ENCODE measurements at regions not wholly inside any gene's neighbourhood (a gene's known extent, or its start where the extent isn't known, plus 50 kb on each side); places are given as distances from the start of the nearest gene placed in this dataset.
A peak's percentile ranks its signal among the peaks of the same experiment; 100 is the strongest.
"Not testable (repeated sequence)": the region's sequence is repeated elsewhere in the genome, so short reads cannot be mapped to it uniquely, and the experiment has no call there.

DNA sequence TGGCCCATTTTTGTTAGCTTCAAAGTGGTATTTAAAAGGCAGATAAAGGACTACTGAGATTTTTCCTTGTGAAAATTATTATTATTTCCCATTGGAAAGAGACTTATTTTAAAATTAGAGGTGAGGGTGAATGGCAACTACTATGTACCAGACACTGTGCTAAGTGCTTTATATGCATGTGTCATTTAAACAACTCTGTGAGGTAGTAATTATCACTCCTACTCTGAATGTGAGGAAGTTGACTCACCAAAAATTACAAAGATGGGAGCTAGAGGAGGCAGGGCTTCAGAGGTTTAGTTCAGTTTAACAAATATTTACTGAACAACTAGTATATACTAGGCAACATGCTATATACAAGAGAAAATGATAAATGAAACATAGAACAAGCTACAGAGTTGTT is 78.2 kb downstream of the MSL3 start:
- H3K4me3 Mint-ChIP-seq, result no peak overlapping the region
- no peaks in the 10 kb centered on the region for H3K27me3 Mint-ChIP-seq
- peaks cover 0 to 4% of the 10 kb centered on the region in 2 donors for H3K9me3 Mint-ChIP-seq
- DNase-seq (no peak), ATAC-seq (replicated peaks) (peak in 1 of 2 donors; percentile 43)
- H3K4me1 Mint-ChIP-seq, result peaks cover 2 to 5% of the 10 kb centered on the region in 2 donors
- H3K27ac Mint-ChIP-seq, result no peak overlapping the region
- H3K36me3 Mint-ChIP-seq, result peaks cover 0 to 4% of the 10 kb centered on the region in 2 donors

DNA sequence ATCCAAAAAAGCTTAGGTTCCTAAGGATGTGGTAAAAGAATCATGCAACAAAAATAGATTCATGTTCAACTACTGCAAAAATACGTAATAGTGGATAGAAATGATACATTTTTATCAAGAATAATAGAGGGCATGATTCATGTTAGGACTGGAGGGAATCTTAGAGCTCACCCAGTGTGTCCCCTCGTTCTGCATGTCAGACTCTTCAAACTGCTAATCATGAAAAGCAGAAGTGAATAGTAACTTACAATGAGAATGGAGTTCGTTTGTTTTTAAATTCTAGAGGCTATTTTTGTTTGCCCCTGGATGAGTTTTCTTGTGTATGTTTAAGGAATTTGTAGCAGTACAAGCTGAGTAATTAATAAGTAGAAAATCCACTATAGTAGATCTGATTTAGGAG is 79.4 kb downstream of the MSL3 start:
- no peaks in the 10 kb centered on the region for H3K27me3 Mint-ChIP-seq

DNA sequence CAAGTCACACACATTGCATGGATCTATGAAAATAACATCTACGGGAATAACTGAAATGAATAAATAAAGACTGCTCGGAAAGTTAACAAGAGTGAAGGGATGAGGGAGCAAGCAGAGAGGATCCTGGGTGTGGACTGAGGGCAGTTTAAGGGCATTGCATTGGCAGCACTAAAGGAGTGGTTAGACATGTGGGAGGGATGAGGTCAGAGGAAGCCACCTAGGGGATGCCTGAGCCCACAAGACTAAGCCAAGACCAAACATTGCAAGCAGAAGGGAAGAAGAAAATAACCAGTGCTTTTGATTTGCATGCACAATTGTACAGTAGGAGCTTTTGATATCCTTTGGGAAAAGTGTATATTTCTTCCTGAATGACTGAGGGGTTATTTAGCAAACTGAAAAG is 106.1 kb downstream of the MSL3 start:
- Mint-ChIP-seq H3K27ac (no peak overlapping the region), H3K4me3 (no peak overlapping the region), H3K4me1 (peaks cover 4 to 14% of the 10 kb centered on the region in 2 donors), H3K9me3 (peaks cover 2 to 10% of the 10 kb centered on the region in 2 donors), H3K27me3 (no peaks in the 10 kb centered on the region), H3K36me3 (no peaks in the 10 kb centered on the region)
- DNase-seq (no peak), ATAC-seq (replicated peaks) (no peak)

More for the DNA sequence above, 79.4 kb downstream of the MSL3 start:
- Mint-ChIP-seq H3K36me3 (peaks cover 0 to 4% of the 10 kb centered on the region in 2 donors), H3K4me3 (no peak overlapping the region), H3K4me1 (peaks cover 2 to 5% of the 10 kb centered on the region in 2 donors), H3K9me3 (peaks cover 0 to 4% of the 10 kb centered on the region in 2 donors), H3K27ac (no peak overlapping the region)
- ATAC-seq (replicated peaks), result peak; percentile 55 to 74
- no peak for DNase-seq

DNA sequence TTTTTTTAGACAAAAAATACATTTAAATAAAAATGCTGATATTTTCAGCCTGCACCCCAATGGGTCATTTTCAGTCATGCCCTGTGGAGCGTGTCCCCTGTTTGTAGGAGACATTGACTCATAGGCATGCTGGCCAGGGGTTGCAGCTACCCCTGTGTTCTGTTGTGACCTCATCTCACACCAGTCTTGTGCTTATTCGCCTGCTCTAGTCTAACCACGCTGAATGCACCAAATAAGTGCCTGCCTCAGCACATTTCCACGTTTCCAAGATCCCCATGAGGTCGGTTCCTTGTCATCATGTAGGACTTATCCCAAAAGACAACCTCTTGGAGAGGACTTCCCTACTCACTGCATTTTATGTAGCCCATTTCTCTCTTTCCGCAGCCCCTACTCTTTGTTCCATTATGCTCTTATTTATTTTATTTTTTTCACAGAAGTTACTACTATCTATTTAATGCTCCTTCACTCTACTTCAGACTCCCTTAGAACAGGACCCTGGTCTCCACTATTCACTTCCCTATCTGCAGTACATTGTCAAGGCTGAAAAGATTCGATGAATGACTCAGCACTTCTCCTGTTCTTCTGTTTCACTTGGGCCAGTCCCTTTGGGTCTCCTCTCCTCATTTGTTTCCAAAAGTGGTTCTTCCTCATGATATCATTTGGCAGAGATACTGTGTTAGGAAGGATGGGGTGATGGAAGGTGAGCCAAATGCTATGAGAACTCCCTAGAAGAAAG is 109.7 kb downstream of the MSL3 start:
- H3K27me3 Mint-ChIP-seq, result no peaks in the 10 kb centered on the region
- peak overlapping the region in 1 of 2 donors; percentile 5 for H3K4me3 Mint-ChIP-seq
- H3K36me3 Mint-ChIP-seq, result no peaks in the 10 kb centered on the region
- peaks cover 2 to 6% of the 10 kb centered on the region in 2 donors for H3K9me3 Mint-ChIP-seq
- no peak for DNase-seq
- H3K4me1 Mint-ChIP-seq, result peaks cover 4 to 14% of the 10 kb centered on the region in 2 donors
- peak; percentile 63 to 84 for ATAC-seq (replicated peaks)
- H3K27ac Mint-ChIP-seq, result no peak overlapping the region

DNA sequence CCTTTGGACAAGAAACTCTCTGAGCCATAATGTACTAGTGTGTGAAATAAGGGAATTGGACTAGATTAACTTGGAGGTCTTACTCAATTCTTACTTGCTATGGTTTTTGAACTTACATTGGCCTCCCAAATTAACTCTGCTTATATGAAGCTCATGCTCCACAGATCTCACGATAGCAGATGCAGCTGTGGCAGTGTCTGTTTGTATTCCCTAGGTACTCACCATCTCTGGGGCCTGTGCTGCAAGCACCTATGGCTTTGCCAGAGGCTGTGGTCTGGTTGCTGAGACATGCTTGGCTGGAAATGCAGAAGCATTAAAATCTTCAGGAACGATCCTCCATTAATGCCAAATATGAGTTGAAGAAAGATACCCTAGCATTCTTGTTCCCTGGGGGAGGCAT is 112.8 kb downstream of the MSL3 start:
- no peak for DNase-seq
- Mint-ChIP-seq H3K36me3 (no peaks in the 10 kb centered on the region), H3K27ac (no peak overlapping the region), H3K4me3 (no peak overlapping the region), H3K4me1 (peaks cover 4 to 8% of the 10 kb centered on the region in 2 donors), H3K27me3 (no peaks in the 10 kb centered on the region), H3K9me3 (peaks cover 2 to 6% of the 10 kb centered on the region in 2 donors)
- no peak for ATAC-seq (replicated peaks)

DNA sequence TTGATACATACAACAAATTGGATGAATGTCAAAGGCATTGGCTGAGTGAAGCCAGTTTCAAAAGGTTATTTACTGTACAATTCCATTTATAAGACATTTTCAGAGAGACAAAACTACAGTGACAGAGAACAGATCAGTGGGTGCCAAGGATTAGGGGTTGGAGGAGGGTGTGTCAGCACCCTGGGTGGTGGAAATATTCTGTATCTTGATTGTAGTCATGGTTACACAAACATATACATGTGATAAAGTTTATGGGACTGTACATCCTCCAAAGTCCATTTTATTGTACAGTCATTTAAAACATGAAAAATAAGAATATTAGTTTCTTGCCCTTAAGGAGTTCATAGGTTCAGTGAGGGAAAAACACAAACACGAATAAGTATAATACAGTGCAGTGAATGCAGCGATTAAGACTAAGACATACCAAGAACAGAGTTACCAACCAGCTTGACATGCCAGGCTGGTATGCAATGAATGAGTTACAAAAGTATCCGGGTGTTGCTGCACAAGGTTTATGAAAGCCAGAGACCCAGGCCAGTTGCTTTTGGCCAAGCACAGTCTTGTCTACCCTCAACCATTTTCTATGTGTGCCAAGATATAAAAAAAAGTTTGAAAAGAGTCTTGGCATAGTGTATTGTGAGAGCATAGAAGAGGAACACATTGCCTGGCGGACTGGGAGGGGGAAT is 123.6 kb downstream of the MSL3 start:
- DNase-seq (no peak), ATAC-seq (replicated peaks) (no peak)
- no peak overlapping the region for H3K4me3 Mint-ChIP-seq
- peaks cover 0 to 5% of the 10 kb centered on the region in 2 donors for H3K4me1 Mint-ChIP-seq
- H3K27me3 Mint-ChIP-seq, result peaks cover 0 to 4% of the 10 kb centered on the region in 2 donors
- no peaks in the 10 kb centered on the region for H3K9me3 Mint-ChIP-seq
- no peak overlapping the region for H3K27ac Mint-ChIP-seq
- no peaks in the 10 kb centered on the region for H3K36me3 Mint-ChIP-seq

DNA sequence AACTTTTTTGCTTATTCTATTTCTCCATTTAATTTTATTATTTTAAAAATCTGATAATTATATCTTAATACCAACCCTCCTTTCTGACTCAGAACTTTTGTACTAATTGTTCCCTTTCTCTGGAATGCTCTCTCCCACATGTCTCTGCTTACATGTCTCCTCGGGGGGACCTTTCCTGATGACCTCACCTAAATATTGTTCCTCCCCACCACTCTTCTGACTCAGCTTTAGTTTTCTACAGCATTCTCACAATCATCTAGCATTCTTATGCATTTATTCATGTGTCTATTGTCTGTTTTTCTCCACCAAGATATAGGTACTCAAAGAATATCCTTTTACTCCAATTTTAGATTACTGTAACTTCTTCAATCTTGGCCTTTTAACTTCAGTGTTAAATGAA is 128.7 kb downstream of the MSL3 start:
- no peak for ATAC-seq (replicated peaks)
- DNase-seq, result no peak
- Mint-ChIP-seq H3K9me3 (no peaks in the 10 kb centered on the region), H3K4me3 (no peak overlapping the region), H3K27me3 (peaks cover 5 to 6% of the 10 kb centered on the region in 2 donors), H3K4me1 (peaks cover 2 to 11% of the 10 kb centered on the region in 2 donors), H3K27ac (no peak overlapping the region), H3K36me3 (no peaks in the 10 kb centered on the region)

DNA sequence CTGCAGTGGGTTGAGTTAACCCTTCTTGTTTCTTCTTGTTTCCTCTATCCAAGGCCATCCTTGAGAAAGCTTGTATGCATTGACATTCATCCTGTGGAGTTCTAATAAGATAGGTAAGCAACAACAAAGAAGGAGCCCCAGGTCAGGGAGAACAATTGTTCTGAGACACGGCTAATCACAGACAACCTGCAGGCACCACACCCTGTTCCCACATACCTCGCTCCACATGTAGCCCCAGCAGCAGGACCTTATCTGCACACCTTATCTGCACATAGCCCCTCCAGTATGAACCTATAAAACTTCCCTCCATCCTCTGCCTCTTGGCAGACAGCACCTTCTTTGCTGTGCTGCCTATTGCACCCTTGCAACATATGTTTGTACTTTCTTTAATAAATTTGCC is 129.1 kb downstream of the MSL3 start:
- H3K4me1 Mint-ChIP-seq, result peaks cover 2 to 8% of the 10 kb centered on the region in 2 donors
- H3K27ac Mint-ChIP-seq, result no peak overlapping the region
- ATAC-seq (replicated peaks) (no peak), DNase-seq (no peak)
- H3K9me3 Mint-ChIP-seq, result no peaks in the 10 kb centered on the region
- no peak overlapping the region for H3K4me3 Mint-ChIP-seq
- peaks cover 3 to 5% of the 10 kb centered on the region in 2 donors for H3K27me3 Mint-ChIP-seq
- no peaks in the 10 kb centered on the region for H3K36me3 Mint-ChIP-seq

DNA sequence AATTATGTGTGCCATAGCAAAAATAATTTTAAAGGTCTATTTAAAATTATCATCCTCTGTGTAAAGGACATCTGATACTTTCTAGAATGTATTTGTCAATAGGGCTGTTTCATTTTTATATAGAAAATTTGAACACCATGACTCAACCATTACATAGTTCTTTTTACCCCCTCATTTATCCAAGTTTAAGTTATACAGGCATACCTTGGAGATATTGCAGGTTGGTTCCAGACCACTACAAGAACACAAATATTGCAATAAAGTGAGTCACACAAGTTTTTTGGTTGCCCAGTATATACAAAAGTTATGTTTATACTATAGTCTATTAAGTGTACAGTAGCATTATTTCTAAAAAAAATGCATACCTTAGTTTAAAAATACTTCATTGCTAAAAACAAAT is 130.4 kb downstream of the MSL3 start:
- H3K36me3 Mint-ChIP-seq, result no peaks in the 10 kb centered on the region

DNA sequence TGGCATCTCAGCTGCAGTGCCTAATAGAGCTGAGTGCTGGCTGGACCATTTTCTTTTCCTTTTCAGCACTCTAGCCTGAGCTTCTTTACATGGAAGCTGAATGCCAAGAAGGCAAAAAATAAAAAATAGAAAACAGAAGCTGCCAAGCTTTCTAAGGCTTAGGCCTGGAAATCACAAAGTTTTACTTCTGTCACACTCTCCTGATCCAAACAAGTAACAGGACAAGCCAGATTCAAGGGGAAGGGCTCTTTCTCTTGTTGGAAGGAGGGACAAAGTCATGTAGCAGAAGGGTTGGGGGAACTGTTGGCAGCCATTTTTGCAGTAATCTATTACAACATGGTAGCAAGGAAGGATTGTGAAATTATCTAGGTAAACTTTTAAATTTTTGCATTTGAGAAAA is 131.8 kb downstream of the MSL3 start:
- peaks cover 5 to 6% of the 10 kb centered on the region in 2 donors for H3K27me3 Mint-ChIP-seq
- no peak for DNase-seq
- H3K4me1 Mint-ChIP-seq, result peaks cover 2 to 7% of the 10 kb centered on the region in 2 donors
- no peak overlapping the region for H3K4me3 Mint-ChIP-seq
- H3K36me3 Mint-ChIP-seq, result no peaks in the 10 kb centered on the region
- H3K9me3 Mint-ChIP-seq, result no peaks in the 10 kb centered on the region
- H3K27ac Mint-ChIP-seq, result no peak overlapping the region
- no peak for ATAC-seq (replicated peaks)

More for the DNA sequence above, 130.4 kb downstream of the MSL3 start:
- ATAC-seq (replicated peaks) (no peak), DNase-seq (no peak)
- Mint-ChIP-seq H3K4me3 (no peak overlapping the region), H3K27me3 (peaks cover 3 to 5% of the 10 kb centered on the region in 2 donors), H3K4me1 (peaks cover 2 to 7% of the 10 kb centered on the region in 2 donors), H3K9me3 (no peaks in the 10 kb centered on the region), H3K27ac (no peak overlapping the region)

DNA sequence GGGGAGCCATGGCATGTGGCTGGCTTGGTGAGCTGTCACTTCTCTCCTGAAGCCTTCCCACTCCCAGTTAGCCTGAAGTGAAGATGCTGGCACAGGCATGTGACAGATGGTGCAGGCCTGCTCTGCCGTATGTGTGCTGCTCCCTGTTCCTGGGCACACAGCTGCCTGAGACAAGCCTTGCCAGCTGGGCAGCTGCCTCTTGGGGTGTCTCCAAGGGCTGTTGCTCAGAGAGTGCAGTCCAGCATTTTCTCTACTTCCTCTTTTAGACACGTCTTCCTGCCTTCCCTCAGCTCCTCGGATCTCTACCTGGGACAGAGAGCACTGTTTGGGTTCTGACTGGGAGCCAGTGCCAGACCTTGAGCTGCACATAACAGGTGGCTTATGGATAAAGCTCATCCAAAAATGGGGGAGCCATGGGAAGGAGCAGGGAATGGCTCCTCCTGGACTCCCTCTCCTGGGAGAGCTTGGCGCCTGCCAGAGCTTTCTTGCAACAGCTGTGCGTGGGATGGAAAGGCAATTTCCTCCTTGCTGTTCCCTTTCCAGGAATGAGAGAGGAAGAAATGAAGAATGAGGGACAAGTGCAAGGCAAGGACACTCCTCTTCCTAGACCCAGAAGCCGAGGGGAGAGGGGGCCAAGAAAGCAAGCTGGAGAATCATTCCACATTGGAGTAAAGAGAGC is 132.9 kb downstream of the MSL3 start:
- H3K27ac Mint-ChIP-seq, result no peak overlapping the region
- H3K27me3 Mint-ChIP-seq, result peaks cover 5 to 7% of the 10 kb centered on the region in 2 donors
- ATAC-seq (replicated peaks) (no peak), DNase-seq (no peak)
- no peaks in the 10 kb centered on the region for H3K36me3 Mint-ChIP-seq
- H3K4me3 Mint-ChIP-seq, result no peak overlapping the region
- no peaks in the 10 kb centered on the region for H3K9me3 Mint-ChIP-seq
- H3K4me1 Mint-ChIP-seq, result peaks cover 2 to 7% of the 10 kb centered on the region in 2 donors

DNA sequence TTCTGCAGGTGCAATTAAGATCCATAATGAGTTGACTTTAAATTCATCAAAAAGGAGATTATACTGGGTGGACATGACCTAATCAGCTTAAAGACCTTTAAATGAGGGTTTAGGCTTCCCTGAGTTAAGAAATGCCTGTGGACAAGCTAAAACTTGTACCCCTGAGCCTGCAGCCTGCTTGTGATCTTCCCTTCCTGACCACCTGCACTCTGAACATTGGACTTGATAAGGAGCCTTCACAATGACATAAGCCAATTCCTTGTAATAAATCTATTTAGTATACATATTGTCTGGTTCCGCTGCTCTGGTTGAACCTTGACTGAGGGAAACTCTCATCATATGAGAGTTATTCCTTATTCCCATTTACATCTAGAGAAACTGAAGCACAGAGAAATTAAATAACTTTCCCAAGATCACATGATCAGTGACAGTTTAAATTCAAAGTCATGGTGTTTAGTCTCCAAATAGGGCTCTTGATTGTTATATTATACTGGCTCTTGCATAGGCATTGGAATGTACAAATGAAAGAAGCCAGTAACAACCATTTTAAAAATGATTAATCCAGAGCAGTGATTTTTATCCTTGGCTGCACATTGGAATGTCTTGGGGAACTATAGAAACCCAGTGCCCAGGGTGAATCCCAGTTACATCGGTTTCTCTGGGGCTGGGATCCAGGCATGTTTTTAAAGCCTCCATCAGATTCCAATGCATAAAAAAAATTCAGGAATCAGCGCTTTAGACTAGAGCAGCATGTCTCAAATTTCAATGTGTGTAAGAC is 136.1 kb downstream of the MSL3 start:
- no peak overlapping the region for H3K27ac Mint-ChIP-seq
- no peak for ATAC-seq (replicated peaks)
- no peaks in the 10 kb centered on the region for H3K36me3 Mint-ChIP-seq

DNA sequence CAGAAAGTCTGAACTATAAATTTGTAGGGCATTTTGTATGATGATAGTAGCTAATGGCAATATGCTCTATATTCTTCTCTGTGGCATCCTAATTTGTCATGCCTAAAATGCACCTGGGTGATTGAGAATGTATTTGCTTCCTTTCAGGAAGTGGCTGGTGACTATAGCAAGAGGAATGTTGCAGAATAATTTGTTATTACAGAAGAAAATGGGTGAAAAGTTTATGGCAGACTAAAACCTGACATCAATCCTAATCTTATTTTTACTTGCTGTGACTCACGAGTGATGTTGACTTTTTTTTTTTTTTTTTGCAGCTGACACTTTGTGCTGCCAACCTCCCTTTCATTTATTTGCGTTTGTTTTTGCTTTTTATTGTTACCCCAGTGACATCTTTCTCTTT is 141.1 kb downstream of the MSL3 start:
- no peaks in the 10 kb centered on the region for H3K4me1 Mint-ChIP-seq
- no peak overlapping the region for H3K27ac Mint-ChIP-seq
- no peak for ATAC-seq (replicated peaks)
- peaks cover 0 to 13% of the 10 kb centered on the region in 2 donors for H3K27me3 Mint-ChIP-seq
- H3K36me3 Mint-ChIP-seq, result no peaks in the 10 kb centered on the region
- DNase-seq, result no peak
- no peak overlapping the region for H3K4me3 Mint-ChIP-seq
- no peaks in the 10 kb centered on the region for H3K9me3 Mint-ChIP-seq

More for the DNA sequence above, 136.1 kb downstream of the MSL3 start:
- H3K4me1 Mint-ChIP-seq, result peaks cover 2 to 7% of the 10 kb centered on the region in 2 donors
- DNase-seq, result no peak
- H3K4me3 Mint-ChIP-seq, result no peak overlapping the region
- H3K27me3 Mint-ChIP-seq, result peaks cover 4 to 5% of the 10 kb centered on the region in 2 donors
- H3K9me3 Mint-ChIP-seq, result no peaks in the 10 kb centered on the region

DNA sequence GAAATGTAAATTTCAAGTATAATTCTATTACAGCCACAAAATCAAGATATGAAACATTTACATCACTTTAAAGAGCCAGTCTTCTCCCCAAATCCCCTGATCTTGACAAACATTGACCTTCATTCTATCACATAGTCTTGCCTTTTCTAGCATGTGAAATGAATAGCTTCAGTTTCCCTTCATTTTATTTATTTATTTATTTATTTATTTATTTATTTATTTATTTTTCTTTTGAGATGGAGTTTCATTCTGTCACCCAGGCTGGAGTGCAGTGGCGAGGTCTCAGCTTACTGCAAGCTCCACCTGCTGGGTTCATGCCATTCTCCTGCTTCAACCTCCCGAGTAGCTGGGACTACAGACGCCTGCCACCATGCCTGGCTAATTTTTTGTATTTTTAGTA is 147.9 kb downstream of the MSL3 start:
- H3K36me3 Mint-ChIP-seq; DNase-seq; H3K4me3 Mint-ChIP-seq; H3K4me1 Mint-ChIP-seq; ATAC-seq (replicated peaks); H3K27me3 Mint-ChIP-seq; H3K27ac Mint-ChIP-seq: not testable (repeated sequence)
- H3K9me3 Mint-ChIP-seq, result peaks cover 3 to 14% of the 10 kb centered on the region in 2 donors
